Neural progenitor cell (in vitro differentiated cells): ENCODE measurements at regions not wholly inside any gene's neighbourhood (a gene's known extent, or its start where the extent isn't known, plus 50 kb on each side); places are given as distances from the start of the nearest gene placed in this dataset.

ENCODE experiments used
- CTCF ChIP-seq: fragments of 200-600 bp; sonication (generic); IDR thresholded peaks from 2 replicates; pipeline ENCODE4 v1.5.1; 2017; ENCODE audit warnings: antibody characterized with exemption, mild to moderate bottlenecking
- EZH2 ChIP-seq: fragments of 200-600 bp; sonication (generic); IDR thresholded peaks from 2 replicates; pipeline ENCODE4 v1.6.1; 2017; ENCODE audit warnings: antibody characterized with exemption, mild to moderate bottlenecking, moderate library complexity
- EZH2phosphoT487 ChIP-seq: fragments of 200-600 bp; sonication (generic); IDR thresholded peaks from 2 replicates; pipeline ENCODE4 v1.6.1; 2017; ENCODE audit warnings: antibody characterized with exemption

- TF ChIP-seq CTCF (no peak), EZH2phosphoT487 (no peak), EZH2 (no peak)
These were observed 86.2 kb upstream of the PCDH10 start for GRCh38 chr4:133062851-133063250.
